Kidney epithelial cell (primary cell): ENCODE measurements at regions not wholly inside any gene's neighbourhood (a gene's known extent, or its start where the extent isn't known, plus 50 kb on each side); places are given as distances from the start of the nearest gene placed in this dataset.
A peak's percentile ranks its signal among the peaks of the same experiment; 100 is the strongest.

Source experiments
- DNase-seq: peaks from one replicate; pipeline ENCODE4 v3.0.0-alpha.2; 2010; ENCODE audit warnings: low read depth
- H3K27me3 ChIP-seq: 2 replicates; pipeline ENCODE4 v1.6.0; 2011; ENCODE audit warnings: low read length; ENCODE audit not compliant: control insufficient read depth, insufficient read depth
- H3K36me3 ChIP-seq: 2 replicates; pipeline ENCODE4 v1.5.1; 2011; ENCODE audit warnings: low read length; ENCODE audit not compliant: control insufficient read depth, insufficient read depth
- H3K4me3 ChIP-seq: 2 replicates; pipeline ENCODE4 v1.5.1; 2011; ENCODE audit warnings: low read depth, mild to moderate bottlenecking, control low read depth, low read length
- CTCF ChIP-seq: IDR thresholded peaks from 2 replicates; pipeline ENCODE4 v1.5.1; 2011; ENCODE audit warnings: mild to moderate bottlenecking, moderate library complexity, low read length, control low read depth, inconsistent platforms; ENCODE audit not compliant: insufficient read depth, poor library complexity, severe bottlenecking

- TF ChIP-seq CTCF: no peak
- no peaks in the 10 kb centered on the region for H3K27me3 ChIP-seq
- H3K36me3 ChIP-seq: no peaks in the 10 kb centered on the region
- no peak overlapping the region for H3K4me3 ChIP-seq
- no peak for DNase-seq
Observed at GRCh38 chr14:71712478-71712877, 219.8 kb upstream of the RGS6 start.

- Histone ChIP-seq H3K27me3 (no peaks in the 10 kb centered on the region), H3K4me3 (no peak overlapping the region), H3K36me3 (no peaks in the 10 kb centered on the region)
- DNase-seq: no peak
- no peak for TF ChIP-seq CTCF
Observed at GRCh38 chr14:71713016-71713415, 219.2 kb upstream of the RGS6 start.

GRCh38 chr14:71713451-71713850 is 218.8 kb upstream of the RGS6 start:
- H3K4me3 ChIP-seq: no peak overlapping the region
- H3K27me3 ChIP-seq: no peaks in the 10 kb centered on the region
- no peak for DNase-seq
- no peak for TF ChIP-seq CTCF
- no peaks in the 10 kb centered on the region for H3K36me3 ChIP-seq

- DNase-seq: no peak
- no peaks in the 10 kb centered on the region for H3K36me3 ChIP-seq
- no peaks in the 10 kb centered on the region for H3K27me3 ChIP-seq
- TF ChIP-seq CTCF: no peak
- H3K4me3 ChIP-seq: no peak overlapping the region
Observed at GRCh38 chr14:71714225-71714624, 218.0 kb upstream of the RGS6 start.

GRCh38 chr14:71716041-71716772 is 216.0 kb upstream of the RGS6 start:
- Histone ChIP-seq H3K27me3 (no peaks in the 10 kb centered on the region), H3K4me3 (no peak overlapping the region), H3K36me3 (no peaks in the 10 kb centered on the region)
- no peak for DNase-seq
- TF ChIP-seq CTCF: no peak

GRCh38 chr14:71720978-71721624 is 211.1 kb upstream of the RGS6 start:
- H3K27me3 ChIP-seq: no peaks in the 10 kb centered on the region
- H3K36me3 ChIP-seq: no peaks in the 10 kb centered on the region
- peak; percentile 5 for DNase-seq
- TF ChIP-seq CTCF: peak; percentile 52
- no peak overlapping the region for H3K4me3 ChIP-seq
